ENCODE measurements at regions not wholly inside any gene's neighbourhood (a gene's known extent, or its start where the extent isn't known, plus 50 kb on each side); places are given as distances from the start of the nearest gene placed in this dataset.

GRCh38 chr1:34532113-34532512 lies 222.7 kb upstream of the GJB5 start:
- ChIA-PET POLR2A (interaction anchor here (1.2 kb wide), 1 partner anchor 17 kb away, joined by 3 read pairs; no protein-coding TSS in a partner anchor), CTCF (ENCODE audit: low intra/inter-chr PET ratio) (no interaction called here)
- Histone ChIP-seq H3K4me2 (ENCODE audit: insufficient read depth, low read length) (no peak overlapping the region), H3K27me3 (ENCODE audit: control insufficient read depth in 2 of 2, insufficient read depth in 2 of 2, low read length in 2 of 2) (no peaks in the 10 kb centered on the region), H2AFZ (ENCODE audit: low read depth, low read length) (no peak overlapping the region), H3K4me3 (no peak overlapping the region), H3K27ac (ENCODE audit: extremely low read depth, low read depth, low read length) (no peak overlapping the region), H3K9ac (ENCODE audit: insufficient read depth in 1 of 2, low read depth in 2 of 2, low read length in 2 of 2) (no peak overlapping the region), H4K20me1 (replicated peaks; ENCODE audit: control insufficient read depth, insufficient read depth, low read length) (no peaks in the 10 kb centered on the region), H3K9me3 (replicated peaks; ENCODE audit: control insufficient read depth, insufficient read depth, low read depth, low read length) (no peaks in the 10 kb centered on the region), H3K4me1 (replicated peaks in 1 of 2; ENCODE audit: control insufficient read depth in 2 of 2, insufficient read depth in 2 of 2, low read length in 2 of 2) (no peaks in the 10 kb centered on the region), H3K79me2 (ENCODE audit: control insufficient read depth, insufficient read depth, low read length) (no peaks in the 10 kb centered on the region), H3K9me1 (ENCODE audit: control insufficient read depth, insufficient read depth, low read length) (no peaks in the 10 kb centered on the region), H3K36me3 (ENCODE audit: control insufficient read depth, insufficient read depth, low read length) (no peaks in the 10 kb centered on the region)
- intact Hi-C loops (cut with micrococcal nuclease) = no loop called here
- ATAC-seq = no peak
- WGBS (ENCODE audit: insufficient coverage, low coverage, missing lambda C conversion rate) = 0% methylated on average over 3 of the region's 3 CpGs
- TF ChIP-seq POU5F1 (IDR thresholded peaks at IDR 0.05; ENCODE audit: borderline replicate concordance, low read depth, low read length, partially characterized antibody) (no peak), ELF4 (CRISPR knock-in tag; IDR thresholded peaks at IDR 0.05) (no peak), ZNF354B (CRISPR knock-in tag; IDR thresholded peaks at IDR 0.05) (no peak)
- no peak for FAIRE-seq
- no peak for DNase-seq (ENCODE audit: extremely low read depth in 1 of 4, low spot score in 3 of 4)
- BruUV-seq (replicated peaks) = no TSS peak
- in situ Hi-C loops (cut with MboI) = no loop called here

DNA sequence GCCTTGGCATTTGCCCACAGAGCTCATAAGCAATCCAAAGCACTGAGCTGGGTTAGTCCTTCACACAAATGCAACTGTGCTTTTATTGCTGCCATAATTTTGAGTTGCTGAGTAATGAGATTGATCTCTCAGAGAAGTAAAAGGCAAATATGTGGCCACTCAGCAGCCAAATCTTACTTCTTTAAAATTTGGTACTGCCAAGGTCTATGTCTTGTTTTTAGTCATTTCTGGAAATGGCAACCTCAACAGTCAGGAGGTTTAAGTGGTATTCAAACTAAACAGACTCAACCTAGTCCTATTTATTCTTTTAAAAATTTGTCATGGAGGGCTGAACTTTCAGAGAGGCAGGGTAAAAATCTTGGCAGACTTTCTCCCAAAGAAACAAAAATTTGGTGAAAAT lies 216.4 kb upstream of the GJB5 start:
- Histone ChIP-seq H3K27ac (ENCODE audit: extremely low read depth, low read depth, low read length) (no peak overlapping the region), H3K79me2 (ENCODE audit: control insufficient read depth, insufficient read depth, low read length) (no peaks in the 10 kb centered on the region), H3K4me3 (no peak overlapping the region), H3K9me1 (ENCODE audit: control insufficient read depth, insufficient read depth, low read length) (no peaks in the 10 kb centered on the region), H3K9ac (ENCODE audit: insufficient read depth in 1 of 2, low read depth in 2 of 2, low read length in 2 of 2) (no peak overlapping the region), H3K9me3 (replicated peaks; ENCODE audit: control insufficient read depth, insufficient read depth, low read depth, low read length) (no peaks in the 10 kb centered on the region), H4K20me1 (replicated peaks; ENCODE audit: control insufficient read depth, insufficient read depth, low read length) (no peaks in the 10 kb centered on the region), H3K4me1 (replicated peaks in 1 of 2; ENCODE audit: control insufficient read depth in 2 of 2, insufficient read depth in 2 of 2, low read length in 2 of 2) (no peaks in the 10 kb centered on the region), H3K4me2 (ENCODE audit: insufficient read depth, low read length) (no peak overlapping the region), H2AFZ (ENCODE audit: low read depth, low read length) (no peak overlapping the region), H3K27me3 (ENCODE audit: control insufficient read depth in 2 of 2, insufficient read depth in 2 of 2, low read length in 2 of 2) (no peaks in the 10 kb centered on the region), H3K36me3 (ENCODE audit: control insufficient read depth, insufficient read depth, low read length) (no peaks in the 10 kb centered on the region)
- intact Hi-C loops (cut with micrococcal nuclease) (no loop called here), in situ Hi-C loops (cut with MboI) (no loop called here)
- TF ChIP-seq KAT2B (IDR thresholded peaks at IDR 0.05; ENCODE audit: low read depth, low read length) = no peak
- TF ChIP-seq BRF2 (IDR thresholded peaks at IDR 0.05; ENCODE audit: borderline replicate concordance, insufficient read depth, insufficient read length) = no peak
- no peak for TF ChIP-seq BRD9 (IDR thresholded peaks at IDR 0.05; ENCODE audit: low read depth, partially characterized antibody)
- TF ChIP-seq SMARCA5 (IDR thresholded peaks at IDR 0.05) = no peak
- TF ChIP-seq EWSR1 (IDR thresholded peaks at IDR 0.05; ENCODE audit: borderline replicate concordance, low read depth, partially characterized antibody) = no peak
- no peak for TF ChIP-seq JUND (IDR thresholded peaks at IDR 0.05; ENCODE audit: borderline replicate concordance, low read depth, low read length)
- no peak for TF ChIP-seq JUND (tag; IDR thresholded peaks at IDR 0.05; ENCODE audit: borderline replicate concordance, low read depth, low read length)
- no peak for TF ChIP-seq CXXC5 (CRISPR knock-in tag; IDR thresholded peaks at IDR 0.05)
- no TSS peak for BruUV-seq (replicated peaks)
- no peak for DNase-seq (ENCODE audit: extremely low read depth in 1 of 4, low spot score in 3 of 4)
- ChIA-PET POLR2A (no interaction called here), CTCF (ENCODE audit: low intra/inter-chr PET ratio) (no interaction called here)
- ATAC-seq = no peak
- no peak for FAIRE-seq

All from K562 (cell line).